HK-2 (cell line): ENCODE measurements at regions not wholly inside any gene's neighbourhood (a gene's known extent, or its start where the extent isn't known, plus 50 kb on each side); places are given as distances from the start of the nearest gene placed in this dataset.

ENCODE experiments used
- DNase-seq: peaks from one replicate; pipeline ENCODE4 v3.0.0-alpha.2; 2018; ENCODE audit not compliant: unreplicated experiment

DNA sequence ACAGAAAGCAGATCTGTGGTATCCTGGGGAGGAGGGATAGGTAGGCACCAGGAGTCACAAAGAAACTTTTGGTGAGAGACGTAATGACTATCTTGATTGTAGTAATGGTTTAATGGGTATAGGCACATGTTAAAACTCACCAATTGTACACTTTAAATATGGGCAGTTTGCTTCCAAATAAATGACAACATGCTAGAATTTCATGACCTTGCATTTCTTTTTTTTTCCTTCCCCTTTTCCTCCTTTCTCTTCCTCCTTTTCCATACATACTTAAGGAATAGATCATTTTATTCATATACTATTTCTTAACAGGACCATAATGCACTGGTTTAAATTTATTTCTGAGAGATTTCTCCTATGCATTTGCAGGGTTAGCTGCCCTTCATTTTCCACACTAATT lies 341.8 kb downstream of the TMEM182 start:
- DNase-seq: no peak

DNA sequence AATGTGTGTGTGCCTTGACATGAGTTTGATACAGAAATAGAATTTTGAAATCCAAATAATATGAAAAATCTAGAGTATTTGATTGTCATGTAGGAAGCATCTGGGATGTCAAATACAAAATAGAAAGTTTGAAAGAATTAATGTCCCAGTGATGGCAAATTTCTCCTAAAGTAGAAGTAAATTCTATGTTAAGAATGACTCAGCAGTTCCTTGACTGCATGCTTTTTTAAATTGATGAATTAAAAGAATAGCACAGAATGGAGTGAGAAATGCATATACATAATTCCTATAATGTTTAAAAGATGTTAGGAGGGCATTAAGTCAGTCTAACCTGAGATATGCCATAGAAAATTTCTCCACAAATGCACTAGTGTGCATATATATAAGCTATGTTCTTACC lies 357.5 kb downstream of the TMEM182 start:
- no peak for DNase-seq

DNA sequence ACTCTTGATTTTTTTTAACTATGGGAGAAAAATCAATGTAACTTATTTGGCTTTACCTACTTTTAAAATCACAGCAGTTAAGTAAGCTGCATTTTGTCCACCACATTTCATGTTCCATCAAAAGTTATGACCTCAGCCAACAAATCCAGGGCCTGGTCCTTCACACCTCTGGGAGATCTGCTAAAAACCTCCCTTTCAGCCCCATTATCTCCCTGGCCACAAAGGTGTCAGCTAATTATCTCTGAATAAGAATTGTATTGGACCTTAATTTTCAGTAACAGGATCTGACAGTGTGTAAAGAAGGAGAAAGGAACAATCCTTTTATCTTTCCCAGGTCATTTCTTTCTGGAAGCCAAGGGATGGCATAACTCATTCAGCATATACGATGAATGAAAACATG lies 359.3 kb downstream of the TMEM182 start:
- no peak for DNase-seq

DNA sequence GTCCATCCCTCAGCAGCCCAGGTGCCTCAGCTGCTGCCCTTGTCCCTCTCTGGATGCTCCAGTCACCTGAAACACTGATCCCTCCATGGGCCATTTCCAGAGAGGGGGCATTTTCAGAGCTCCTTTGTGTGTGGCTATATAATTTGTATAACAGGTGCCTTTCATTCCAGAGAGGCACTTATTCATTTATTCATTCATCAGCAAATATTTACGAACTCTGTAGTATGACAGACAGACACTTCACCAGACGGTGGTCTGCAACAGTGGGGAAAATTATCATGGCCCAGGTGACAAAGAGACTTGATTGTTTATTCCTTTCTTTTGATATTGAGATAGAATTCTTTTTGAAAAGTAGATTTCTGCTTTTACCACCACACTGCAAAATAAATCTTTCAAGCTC lies 361.7 kb downstream of the TMEM182 start:
- no peak for DNase-seq

DNA sequence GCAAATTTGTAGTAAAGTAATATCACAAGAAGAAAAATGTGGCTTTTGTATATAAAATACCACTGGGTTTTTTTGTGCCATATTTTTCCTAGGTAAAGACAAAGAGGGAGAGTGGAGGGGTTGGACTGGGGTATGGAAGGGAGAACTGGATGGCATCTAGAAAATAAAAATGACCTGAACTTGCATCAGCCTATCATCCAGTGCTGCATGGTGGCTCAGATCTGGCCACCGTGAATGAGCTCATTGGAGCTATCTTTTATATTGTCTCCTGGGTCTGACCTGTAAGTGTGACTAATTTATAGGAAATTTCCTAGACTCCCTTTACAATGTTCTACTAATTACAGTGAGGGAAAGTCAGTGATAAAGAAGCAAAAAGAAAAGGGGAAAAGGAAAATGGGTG lies 369.0 kb downstream of the TMEM182 start:
- DNase-seq: no peak

DNA sequence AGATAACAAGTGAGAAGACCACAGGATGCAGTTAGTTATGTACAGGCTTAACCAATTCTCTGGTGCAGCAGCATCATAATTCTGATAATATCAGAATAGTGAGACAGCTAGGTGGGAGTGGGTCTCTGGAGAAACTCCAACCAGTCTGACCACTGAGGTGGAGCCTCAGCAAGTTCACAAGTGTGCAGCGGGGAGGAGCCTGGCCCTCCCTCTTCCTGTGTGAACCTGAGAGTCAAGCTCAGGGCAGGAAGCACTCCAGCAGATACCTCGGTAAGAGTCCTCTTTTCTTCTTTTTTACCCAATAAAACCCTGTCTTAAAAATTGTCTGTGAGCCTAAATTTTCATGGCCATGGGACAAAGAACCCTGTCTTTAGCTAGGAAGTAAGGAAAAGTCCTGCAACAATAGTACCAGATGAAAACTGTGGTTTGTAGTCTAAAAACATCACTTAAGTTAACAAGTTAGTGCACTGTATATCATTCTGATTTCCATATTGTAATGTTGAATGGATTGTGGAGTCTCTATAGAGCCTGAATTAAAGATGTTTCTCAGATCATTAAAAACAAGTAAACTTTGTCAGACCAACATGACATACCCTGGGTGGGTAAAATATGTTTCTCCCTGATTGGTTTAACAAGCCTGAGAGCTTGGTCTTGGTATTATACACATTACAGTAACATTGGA lies 370.8 kb downstream of the TMEM182 start:
- no peak for DNase-seq

DNA sequence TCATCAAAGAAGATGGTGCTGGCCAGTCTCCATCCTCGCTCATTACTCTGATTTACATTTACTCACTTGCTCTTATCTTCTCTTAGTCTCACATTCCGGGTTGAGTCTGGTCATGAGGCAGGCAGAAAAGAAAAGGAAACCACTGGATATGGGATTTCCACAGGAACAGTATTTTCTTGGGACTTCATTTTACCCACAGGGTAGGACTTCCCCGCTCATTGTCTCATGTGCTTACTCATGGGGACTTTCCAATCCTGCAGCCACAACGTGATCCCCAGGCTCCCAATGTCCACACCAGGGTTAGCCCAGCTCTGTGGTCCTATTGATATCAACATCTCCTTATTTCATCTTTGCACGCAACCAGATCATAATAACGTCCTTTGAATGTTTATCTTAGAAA lies 373.8 kb downstream of the TMEM182 start:
- DNase-seq: peak; percentile 6

DNA sequence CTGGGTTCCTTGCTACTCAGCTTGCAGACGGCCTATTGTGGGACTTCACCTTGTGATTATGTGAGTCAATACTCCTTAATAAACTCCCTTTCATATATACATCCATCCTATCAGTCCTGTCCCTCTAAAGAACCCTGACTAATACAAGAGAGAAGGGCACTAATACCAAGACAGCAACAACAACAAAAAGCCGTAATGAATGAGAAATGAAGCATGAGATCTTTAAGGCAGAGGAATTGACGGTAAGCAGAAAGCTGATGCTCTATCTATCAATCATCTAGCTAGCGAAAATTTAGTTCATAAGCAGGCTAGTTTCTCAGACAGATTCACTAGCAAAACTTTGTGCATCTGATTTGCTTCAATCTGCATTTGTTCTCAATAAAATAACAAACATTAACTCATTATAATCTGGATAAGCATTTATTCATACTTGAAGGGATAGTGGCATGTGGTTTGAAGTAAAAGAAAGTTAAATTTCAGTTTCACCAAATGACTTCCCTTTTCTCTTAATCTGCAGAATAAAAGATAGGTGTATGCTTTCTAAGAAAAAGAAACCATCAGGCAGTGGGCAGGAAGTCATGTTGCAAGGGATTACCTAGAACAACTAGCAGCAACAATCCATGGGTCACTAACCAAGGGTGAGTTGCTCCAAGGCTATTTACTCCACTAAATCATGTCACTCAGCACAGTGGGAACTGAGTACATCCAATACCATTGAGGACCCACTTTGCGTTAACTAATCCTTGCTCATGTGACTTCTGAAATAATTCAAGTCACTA lies 376.5 kb downstream of the TMEM182 start:
- DNase-seq: no peak

DNA sequence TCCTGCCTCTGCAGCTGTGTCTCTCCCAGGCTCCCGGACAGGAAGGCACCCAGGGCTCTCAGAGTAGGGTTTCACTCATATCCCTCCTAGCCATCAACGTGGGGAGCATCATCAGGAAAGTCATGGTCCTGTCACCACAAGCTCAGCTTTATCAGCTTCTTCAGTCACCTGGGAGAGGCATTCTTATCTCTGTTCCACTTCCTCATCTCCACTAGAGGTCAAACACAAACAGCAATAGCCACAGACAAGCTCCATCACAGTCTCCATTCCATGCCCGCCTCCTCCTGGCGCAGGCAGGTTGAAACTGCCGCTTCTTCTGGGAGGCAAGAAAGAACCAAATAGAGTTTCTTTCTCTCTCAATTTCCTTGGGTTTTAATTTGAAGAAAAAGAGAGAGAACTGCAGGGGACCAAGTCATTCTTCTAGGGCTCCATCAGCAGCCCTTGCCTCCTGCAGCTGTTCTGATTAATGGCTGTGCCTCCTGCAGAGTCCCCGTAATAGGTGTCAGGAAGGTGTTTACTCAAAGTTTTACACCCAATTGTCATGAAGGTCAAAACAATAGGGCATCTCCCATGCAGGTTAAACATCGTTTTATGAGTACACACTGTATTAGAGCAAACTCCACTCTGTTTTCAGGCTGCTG lies 377.9 kb downstream of the TMEM182 start:
- DNase-seq: no peak

DNA sequence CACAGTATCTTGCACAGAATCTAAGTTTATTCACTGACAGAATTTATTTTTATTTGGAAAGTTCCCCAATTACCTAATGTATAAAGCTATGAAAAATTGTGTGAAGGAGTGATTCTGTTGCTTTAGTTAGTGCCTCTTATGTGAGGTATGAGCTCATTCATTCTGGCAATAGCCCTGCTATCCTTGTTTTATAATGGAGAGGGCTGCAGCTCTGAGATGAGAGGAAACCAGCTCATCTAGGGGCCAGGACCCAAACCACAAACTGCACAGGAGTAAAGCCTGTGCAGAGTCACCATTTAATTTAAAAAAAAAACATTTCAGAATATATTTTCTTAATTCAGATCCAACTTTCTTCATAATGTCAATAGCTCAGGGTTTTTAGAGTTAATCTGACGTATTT lies 383.0 kb downstream of the TMEM182 start:
- DNase-seq: no peak

DNA sequence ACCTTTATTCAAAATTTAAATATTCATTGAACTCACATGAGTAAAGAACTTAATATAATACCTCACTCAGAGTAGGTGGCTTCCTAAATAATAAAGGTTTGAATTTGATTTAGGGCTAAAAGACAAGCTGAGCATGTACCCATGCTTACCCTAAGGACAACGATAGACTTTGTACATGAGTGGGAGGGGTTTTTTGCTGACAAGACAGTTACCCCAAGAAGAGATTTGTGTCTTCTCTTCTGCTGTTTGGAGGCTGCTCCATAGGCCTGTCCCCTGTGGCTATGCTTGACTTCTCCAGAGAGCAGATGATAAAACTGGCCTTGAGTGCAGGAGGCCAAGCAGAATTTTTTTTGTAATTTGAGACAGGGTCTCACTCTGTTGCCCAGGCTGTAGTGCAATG lies 383.9 kb downstream of the TMEM182 start:
- DNase-seq: no peak

DNA sequence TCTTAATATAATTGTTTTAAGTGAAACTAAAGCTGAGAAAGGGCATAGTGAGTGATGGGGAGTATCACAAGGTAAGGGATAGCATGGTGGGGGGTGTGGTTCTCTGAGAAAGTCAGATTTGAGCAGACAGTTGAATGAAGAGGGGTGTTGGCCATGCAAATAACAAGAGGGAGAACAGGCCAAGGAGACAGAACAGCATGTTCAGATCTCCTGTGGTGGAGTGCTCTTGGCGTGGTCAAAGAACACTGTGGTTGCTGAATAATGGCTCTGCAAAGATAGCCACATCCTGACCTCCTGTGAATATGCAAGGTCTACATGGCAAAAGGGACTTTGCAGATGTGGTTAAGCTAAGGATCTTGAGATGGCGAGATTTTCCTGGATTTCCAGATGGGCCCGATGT lies 389.2 kb downstream of the TMEM182 start:
- DNase-seq: no peak

DNA sequence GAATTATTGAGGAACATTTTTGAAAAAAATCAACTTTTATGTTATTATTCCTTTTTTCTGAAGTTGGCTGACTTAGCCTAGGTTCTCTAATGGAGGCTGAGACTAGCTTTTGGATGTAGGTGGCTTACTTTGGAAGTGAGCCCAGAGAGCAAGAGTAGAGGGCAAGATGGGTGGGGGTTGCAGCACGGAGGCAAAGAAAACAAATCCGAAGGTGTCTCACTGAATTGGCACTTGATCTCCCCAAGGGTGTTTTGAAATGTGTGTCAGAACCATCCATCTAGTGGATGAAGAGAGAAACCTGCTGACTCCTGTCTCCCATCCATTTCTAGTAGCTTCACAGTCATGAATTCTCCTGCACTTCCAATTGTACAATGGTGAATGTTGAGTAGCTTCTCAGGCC lies 390.7 kb downstream of the TMEM182 start:
- no peak for DNase-seq

DNA sequence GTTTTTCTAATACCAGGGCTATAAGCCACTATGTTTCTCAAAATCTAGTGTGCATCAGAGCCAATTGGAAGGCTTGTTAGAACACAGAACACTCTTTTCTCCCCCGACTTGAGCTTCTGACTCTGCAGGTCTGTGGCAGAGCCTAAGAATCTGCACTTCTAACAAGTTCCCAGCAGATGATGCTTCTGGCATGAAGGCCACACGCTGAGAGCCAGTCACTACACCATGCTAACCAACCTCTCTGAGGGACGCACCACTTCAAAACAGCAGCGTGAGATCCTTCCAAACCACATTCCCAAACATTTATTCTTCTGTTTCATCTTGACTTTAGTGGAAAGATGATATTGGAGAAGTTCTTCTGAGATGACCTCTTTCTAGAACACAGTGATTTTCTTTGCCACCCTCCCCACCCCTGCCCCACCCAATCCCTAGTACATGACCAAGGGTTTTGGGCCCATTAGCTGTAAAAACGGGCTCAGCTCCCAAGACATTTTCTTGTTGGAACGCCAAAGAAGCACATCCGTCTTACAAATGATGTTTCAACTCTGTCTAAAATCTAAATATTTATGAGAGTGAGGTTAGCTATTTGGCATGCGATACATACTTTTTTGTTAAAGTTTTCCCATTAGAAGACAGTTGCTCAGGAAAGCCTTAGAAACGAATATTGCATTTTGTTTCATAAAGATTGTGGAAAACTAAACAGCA lies 391.9 kb downstream of the TMEM182 start:
- DNase-seq: no peak

DNA sequence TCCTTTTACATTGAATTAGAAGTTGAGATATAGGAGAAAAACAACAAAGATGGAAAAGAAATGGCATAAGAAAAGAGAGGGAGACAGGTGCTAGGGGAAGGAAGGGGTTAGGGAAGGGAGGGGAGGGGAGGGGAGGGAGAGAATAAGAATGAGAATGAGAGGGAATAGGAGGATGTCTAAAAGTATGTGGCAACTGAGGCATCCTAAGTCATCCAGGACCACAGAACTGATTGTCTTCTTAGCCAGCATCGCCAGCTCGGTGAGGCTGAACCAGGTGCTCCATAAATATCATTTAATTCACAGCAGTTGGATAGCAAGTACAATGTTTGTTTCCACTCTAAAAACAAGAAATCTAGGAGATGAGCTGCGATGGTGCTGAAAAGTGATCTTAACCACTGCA lies 393.5 kb downstream of the TMEM182 start:
- no peak for DNase-seq

DNA sequence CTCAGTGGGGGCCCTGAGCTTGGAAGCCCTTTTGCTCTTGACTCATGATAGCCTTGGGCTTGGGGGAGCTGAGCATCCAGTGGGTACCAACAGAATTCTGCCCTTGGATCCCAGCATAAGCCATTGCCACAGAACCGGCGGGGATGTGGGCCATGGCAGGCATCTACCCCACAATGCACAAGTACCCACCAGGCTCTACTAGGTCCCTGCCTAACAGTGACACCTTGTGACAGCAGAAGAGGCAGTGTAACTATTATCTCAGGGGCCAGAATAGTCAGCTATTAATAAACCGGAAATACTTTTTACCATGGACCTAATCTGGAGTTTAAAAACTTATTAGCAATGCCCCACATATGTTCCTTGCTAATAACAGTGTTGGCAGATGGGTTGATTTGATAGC lies 397.2 kb downstream of the TMEM182 start:
- no peak for DNase-seq

DNA sequence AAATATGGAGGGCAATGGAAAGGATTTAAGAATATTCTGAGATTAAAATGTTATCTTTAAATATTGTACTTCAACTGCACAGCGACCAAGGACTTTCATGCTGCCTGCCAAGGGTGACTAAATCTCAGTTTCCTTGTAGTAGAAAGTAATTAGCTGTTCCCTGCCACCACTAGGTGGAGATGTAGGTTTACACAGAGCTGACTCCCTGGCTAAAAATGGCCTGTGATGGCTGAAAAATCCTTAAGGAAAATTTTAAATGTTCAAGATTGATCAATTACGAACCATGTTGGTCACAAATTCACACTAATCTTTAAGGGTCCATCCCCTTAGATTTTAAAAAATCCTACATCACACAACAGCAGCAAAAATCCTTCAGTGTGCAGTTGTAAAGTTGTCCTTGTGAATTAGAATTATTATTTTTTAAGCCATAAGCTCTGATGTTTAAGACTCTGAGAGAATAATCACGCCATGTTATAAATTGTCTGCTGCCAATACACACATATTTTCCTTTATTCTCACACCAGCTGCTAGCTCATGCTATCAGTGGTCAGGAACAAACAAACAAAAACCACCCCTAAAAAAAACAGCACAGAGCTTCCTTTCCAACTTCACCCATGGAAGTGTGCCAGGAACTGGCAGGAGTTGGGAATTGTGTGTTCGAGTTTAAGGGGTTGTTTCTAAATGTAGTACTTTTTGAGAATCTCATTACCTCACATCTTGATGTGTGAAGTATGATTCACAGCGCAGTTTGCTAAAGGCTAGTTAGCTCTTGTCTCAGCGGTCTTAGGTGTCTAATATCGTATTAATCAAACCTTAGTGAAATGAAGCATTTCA lies 399.8 kb downstream of the TMEM182 start:
- peak; percentile 14 for DNase-seq

DNA sequence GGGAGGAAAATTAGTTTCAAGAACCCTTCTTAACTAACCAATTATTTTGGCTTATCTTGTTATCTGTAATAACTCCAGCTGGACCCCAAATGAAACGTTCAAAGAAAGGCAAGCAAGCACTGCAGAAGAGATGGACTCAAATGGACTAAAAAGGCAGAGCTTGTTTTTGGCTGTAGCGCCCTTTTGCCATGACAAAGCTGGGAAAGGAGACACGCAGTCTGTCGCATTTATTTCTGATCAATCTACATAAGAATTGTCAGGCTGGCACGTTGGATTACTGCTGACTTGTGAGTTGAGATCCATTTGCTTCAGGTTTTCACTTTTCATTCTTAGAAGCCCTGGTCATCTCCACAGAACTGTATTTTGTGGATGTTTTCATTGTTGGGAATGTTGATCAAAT lies 402.9 kb downstream of the TMEM182 start:
- DNase-seq: no peak

DNA sequence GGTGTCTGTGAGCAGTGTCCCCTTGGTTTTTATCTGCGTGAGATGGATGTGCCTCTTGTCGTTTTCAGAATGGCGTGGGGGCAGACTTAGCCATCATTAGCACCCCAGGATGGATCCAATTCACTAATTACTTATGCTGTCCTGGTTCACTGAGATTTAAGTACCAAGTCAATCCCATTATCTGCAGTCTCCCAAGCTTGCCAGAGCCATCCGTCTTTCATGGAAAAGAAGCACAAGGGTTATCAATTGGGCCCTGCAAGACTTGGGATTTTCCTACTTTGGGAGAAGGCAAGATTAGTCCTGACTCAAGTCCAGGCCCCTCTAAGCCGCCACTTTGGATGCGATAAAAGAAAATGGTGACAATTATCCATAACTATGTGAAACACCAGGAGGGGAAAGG lies 404.0 kb downstream of the TMEM182 start:
- DNase-seq: no peak

DNA sequence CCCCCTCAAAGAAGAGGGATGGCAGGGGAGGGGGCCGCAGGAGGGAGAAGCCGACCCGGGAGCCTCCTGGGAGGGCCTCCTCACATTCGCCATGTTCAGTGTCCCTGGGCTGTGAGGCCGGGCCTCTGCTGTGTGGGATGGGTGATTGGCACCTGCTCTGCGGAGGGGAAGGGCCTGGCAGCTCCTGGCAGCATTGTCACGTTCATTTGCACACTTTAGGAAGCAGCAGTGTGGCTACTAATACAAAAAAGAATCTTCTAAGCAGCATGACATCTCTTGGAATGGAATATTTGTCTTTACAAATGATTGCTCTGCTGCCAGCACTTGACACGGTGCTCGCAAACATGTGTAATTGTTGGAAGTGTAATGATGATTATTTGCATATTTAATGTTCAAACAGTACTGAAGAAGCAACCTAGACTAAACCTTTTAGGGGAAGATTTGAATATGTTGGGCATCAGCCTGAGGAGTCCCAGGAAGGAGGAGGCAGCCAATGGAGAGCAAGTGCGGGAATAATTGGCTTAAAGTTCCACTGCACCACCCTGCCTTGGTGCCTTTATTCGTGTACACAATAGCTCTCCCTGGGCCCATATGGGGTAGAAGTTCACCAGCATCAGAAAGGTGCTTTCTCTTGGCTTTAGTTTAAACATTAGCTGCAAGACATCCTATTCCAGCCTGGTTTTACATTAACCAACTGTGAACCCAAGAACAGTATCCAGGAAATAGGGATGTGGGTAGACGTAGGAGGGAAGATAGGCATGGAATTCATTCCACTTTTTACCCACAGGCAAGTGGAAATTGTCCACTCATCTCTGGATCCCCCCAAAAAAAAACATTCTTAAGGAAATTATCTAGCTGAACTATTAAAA lies 404.9 kb downstream of the TMEM182 start:
- peak; percentile 11 for DNase-seq

DNA sequence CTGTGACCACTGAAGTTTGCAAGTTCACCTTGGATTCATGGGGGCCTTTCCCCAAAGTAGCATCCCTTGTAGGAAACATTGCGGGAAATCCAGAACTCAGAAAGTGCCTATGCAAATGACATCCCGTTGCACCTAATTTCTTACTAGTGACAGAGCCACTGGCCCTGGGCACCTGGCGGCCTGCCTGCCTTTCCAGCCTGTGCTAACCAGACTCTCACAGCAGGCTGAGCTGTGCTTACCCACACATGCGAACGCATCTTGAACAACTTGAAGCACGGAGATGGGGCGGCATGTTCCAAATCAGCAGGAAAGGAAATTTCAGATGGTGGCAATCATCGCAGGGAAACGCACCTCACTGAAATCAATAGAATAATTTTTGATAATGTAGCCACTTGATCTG lies 405.8 kb downstream of the TMEM182 start:
- DNase-seq: no peak
